Upper lobe of right lung (tissue), 1 donor: ENCODE measurements at regions not wholly inside any gene's neighbourhood (a gene's known extent, or its start where the extent isn't known, plus 50 kb on each side); places are given as distances from the start of the nearest gene placed in this dataset.

Experiments
- ATAC-seq: fragments of 200-7000 bp; cut with Tn5 transposase; one replicate; pipeline ENCODE4 v1.9.1; 2020; ENCODE audit warnings: mild to moderate bottlenecking, moderate library complexity
- DNase-seq: peaks from one replicate; pipeline ENCODE4 v3.0.0-alpha.2; 2020
- H3K27ac ChIP-seq: fragments of 200-600 bp; one replicate; pipeline ENCODE4 v1.8.0; 2022
- H3K27me3 ChIP-seq: fragments of 200-600 bp; one replicate; pipeline ENCODE4 v1.8.0; 2022; ENCODE audit warnings: mild to moderate bottlenecking
- H3K36me3 ChIP-seq: fragments of 200-600 bp; one replicate; pipeline ENCODE4 v1.8.0; 2022
- H3K4me1 ChIP-seq: fragments of 200-600 bp; one replicate; pipeline ENCODE4 v1.8.0; 2022
- H3K4me3 ChIP-seq: fragments of 200-600 bp; one replicate; pipeline ENCODE4 v1.8.0; 2022; ENCODE audit warnings: mild to moderate bottlenecking
- H3K9me3 ChIP-seq: fragments of 200-600 bp; one replicate; pipeline ENCODE4 v1.8.0; 2022
- intact Hi-C: fragments of 100-400 bp; cut with DNase I; formaldehyde crosslinking; loops from one replicate; pipeline ENCODE4 v1.11.0; 2022
- TF ChIP-seq, protein P1 (sequence below): fragments of 200-600 bp; IDR thresholded peaks from one replicate; pipeline ENCODE4 v1.8.0; 2022; ENCODE audit warnings: antibody characterized with exemption
- donor health status: DM: no; HTN: yes; CAD: no; lungs with severe emphysema.

GRCh38 chrX:150219374-150220185, 143.5 kb upstream of the MAMLD1 start:
- Histone ChIP-seq H3K9me3 (no peaks in the 10 kb centered on the region), H3K4me3 (no peak overlapping the region), H3K27ac (no peak overlapping the region), H3K4me1 (no peaks in the 10 kb centered on the region), H3K36me3 (no peaks in the 10 kb centered on the region), H3K27me3 (no peaks in the 10 kb centered on the region)
- no peak for ATAC-seq
- intact Hi-C loops = no loop called here
- no peak for DNase-seq
- TF ChIP-seq, protein P1, sequence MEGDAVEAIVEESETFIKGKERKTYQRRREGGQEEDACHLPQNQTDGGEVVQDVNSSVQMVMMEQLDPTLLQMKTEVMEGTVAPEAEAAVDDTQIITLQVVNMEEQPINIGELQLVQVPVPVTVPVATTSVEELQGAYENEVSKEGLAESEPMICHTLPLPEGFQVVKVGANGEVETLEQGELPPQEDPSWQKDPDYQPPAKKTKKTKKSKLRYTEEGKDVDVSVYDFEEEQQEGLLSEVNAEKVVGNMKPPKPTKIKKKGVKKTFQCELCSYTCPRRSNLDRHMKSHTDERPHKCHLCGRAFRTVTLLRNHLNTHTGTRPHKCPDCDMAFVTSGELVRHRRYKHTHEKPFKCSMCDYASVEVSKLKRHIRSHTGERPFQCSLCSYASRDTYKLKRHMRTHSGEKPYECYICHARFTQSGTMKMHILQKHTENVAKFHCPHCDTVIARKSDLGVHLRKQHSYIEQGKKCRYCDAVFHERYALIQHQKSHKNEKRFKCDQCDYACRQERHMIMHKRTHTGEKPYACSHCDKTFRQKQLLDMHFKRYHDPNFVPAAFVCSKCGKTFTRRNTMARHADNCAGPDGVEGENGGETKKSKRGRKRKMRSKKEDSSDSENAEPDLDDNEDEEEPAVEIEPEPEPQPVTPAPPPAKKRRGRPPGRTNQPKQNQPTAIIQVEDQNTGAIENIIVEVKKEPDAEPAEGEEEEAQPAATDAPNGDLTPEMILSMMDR = no peak

GRCh38 chrX:150223176-150224015, 139.7 kb upstream of the MAMLD1 start:
- Histone ChIP-seq H3K4me1 (no peaks in the 10 kb centered on the region), H3K4me3 (no peak overlapping the region), H3K36me3 (no peaks in the 10 kb centered on the region), H3K27me3 (no peaks in the 10 kb centered on the region), H3K27ac (no peak overlapping the region), H3K9me3 (no peaks in the 10 kb centered on the region)
- no peak for DNase-seq
- ATAC-seq = no peak
- TF ChIP-seq, protein P1 = no peak
- intact Hi-C loops = no loop called here

DNA sequence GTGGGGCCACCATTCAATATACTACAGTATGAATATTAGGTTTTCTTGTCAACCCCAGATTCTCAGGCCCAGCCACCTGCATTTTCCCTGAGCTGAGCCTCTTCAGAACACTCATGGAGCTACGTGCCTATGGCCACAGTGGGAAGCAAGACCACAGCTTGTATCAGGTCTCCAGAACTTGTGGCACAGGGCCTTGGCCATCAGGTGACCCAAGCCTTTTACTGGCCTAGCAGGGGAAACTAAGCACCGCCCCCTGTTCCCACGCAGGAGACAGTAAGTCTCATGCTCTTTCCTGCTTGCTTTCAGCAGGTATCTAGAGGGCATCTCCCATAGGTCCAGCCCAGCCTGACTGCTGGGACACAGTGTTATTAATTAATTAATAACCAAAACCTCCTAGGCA, 138.4 kb upstream of the MAMLD1 start:
- Histone ChIP-seq H3K27me3 (no peaks in the 10 kb centered on the region), H3K27ac (no peak overlapping the region), H3K36me3 (no peaks in the 10 kb centered on the region), H3K9me3 (no peaks in the 10 kb centered on the region), H3K4me1 (no peaks in the 10 kb centered on the region), H3K4me3 (no peak overlapping the region)
- DNase-seq (no peak), ATAC-seq (no peak)
- TF ChIP-seq, protein P1 = no peak
- intact Hi-C loops = no loop called here

- Histone ChIP-seq H3K9me3 (no peaks in the 10 kb centered on the region), H3K4me1 (no peaks in the 10 kb centered on the region)
- no peak for DNase-seq
These were observed 137.9 kb upstream of the MAMLD1 start for GRCh38 chrX:150225266-150225665.

DNA sequence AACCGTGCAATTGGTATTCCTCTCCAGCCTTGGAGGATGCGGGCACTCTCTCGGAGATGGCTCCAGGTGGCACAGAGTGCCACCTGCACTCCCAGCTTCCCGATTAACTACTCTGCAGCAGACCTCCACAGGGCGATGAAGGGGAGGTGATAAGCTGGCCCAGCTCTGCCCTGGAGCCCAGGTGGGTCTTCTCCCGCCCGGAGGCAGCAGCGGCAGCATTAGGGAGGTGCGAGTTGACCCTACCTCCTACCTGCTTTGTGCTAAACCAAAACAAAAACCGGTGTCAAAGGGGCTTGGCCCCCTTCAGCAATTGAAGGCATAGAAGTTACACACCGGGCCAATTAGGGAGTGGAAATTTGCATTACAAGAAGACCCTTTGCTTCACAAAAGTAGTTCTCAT, 137.4 kb upstream of the MAMLD1 start:
- TF ChIP-seq, protein P1 = no peak
- Histone ChIP-seq H3K4me1 (no peaks in the 10 kb centered on the region), H3K36me3 (no peaks in the 10 kb centered on the region), H3K4me3 (no peak overlapping the region), H3K27me3 (no peaks in the 10 kb centered on the region), H3K9me3 (no peaks in the 10 kb centered on the region), H3K27ac (no peak overlapping the region)
- DNase-seq (no peak), ATAC-seq (no peak)
- intact Hi-C loops = no loop called here

More at GRCh38 chrX:150225266-150225665, 137.9 kb upstream of the MAMLD1 start:
- intact Hi-C loops = no loop called here
- ATAC-seq = no peak
- H3K27ac ChIP-seq = no peak overlapping the region
- no peaks in the 10 kb centered on the region for H3K27me3 ChIP-seq
- no peaks in the 10 kb centered on the region for H3K36me3 ChIP-seq
- TF ChIP-seq, protein P1 = no peak
- no peak overlapping the region for H3K4me3 ChIP-seq
